ENCODE measurements at regions not wholly inside any gene's neighbourhood (a gene's known extent, or its start where the extent isn't known, plus 50 kb on each side); places are given as distances from the start of the nearest gene placed in this dataset.

GRCh38 chr7:156318426-156318825 lies 322.1 kb upstream of the RNF32 start:
- TF ChIP-seq CTCF (IDR thresholded peaks at IDR 0.05; ENCODE audit: low read depth, low read length, poor library complexity, severe bottlenecking) (no peak), EZH2phosphoT487 (IDR thresholded peaks at IDR 0.05; ENCODE audit: borderline replicate concordance, low read length) (no peak)

All from DOHH2 (cell line).